ENCODE measurements at regions not wholly inside any gene's neighbourhood (a gene's known extent, or its start where the extent isn't known, plus 50 kb on each side); places are given as distances from the start of the nearest gene placed in this dataset.
"Not testable (repeated sequence)": the region's sequence is repeated elsewhere in the genome, so short reads cannot be mapped to it uniquely, and the experiment has no call there.

DNA sequence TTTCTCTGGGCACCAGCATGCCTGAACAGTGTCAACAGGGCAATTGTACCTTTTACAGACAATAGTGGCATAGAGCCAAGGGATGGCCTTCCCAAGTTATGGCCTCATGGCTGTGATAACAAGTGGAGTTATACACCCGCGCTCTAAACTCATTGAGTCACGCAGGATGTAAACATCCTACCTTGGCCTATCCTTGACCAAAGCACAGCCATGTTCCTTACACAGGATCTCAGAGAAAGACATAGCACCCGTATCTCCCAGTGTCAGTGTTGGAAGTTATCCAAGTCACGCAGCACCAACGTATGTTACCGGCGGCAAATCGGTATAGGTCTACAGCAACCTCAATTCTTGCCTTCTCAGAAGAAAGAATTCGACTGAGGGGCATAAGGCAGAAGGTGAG, 1654.9 kb upstream of the LRRTM3 start:
- 95% methylated on average over 10 of the region's 10 CpGs for WGBS (ENCODE audit: low lambda C conversion rate, missing lambda C conversion rate)
- H3K4me3 ChIP-seq: no peak overlapping the region
- no peak for TF ChIP-seq EZH2 (IDR thresholded peaks at IDR 0.05; ENCODE audit: borderline replicate concordance)
- TF ChIP-seq, protein P1, sequence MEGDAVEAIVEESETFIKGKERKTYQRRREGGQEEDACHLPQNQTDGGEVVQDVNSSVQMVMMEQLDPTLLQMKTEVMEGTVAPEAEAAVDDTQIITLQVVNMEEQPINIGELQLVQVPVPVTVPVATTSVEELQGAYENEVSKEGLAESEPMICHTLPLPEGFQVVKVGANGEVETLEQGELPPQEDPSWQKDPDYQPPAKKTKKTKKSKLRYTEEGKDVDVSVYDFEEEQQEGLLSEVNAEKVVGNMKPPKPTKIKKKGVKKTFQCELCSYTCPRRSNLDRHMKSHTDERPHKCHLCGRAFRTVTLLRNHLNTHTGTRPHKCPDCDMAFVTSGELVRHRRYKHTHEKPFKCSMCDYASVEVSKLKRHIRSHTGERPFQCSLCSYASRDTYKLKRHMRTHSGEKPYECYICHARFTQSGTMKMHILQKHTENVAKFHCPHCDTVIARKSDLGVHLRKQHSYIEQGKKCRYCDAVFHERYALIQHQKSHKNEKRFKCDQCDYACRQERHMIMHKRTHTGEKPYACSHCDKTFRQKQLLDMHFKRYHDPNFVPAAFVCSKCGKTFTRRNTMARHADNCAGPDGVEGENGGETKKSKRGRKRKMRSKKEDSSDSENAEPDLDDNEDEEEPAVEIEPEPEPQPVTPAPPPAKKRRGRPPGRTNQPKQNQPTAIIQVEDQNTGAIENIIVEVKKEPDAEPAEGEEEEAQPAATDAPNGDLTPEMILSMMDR (IDR thresholded peaks at IDR 0.05; ENCODE audit: poor library complexity): no peak
- TF ChIP-seq EZH2phosphoT487 (IDR thresholded peaks at IDR 0.05; ENCODE audit: low read depth, severe bottlenecking, unreplicated experiment): no peak

DNA sequence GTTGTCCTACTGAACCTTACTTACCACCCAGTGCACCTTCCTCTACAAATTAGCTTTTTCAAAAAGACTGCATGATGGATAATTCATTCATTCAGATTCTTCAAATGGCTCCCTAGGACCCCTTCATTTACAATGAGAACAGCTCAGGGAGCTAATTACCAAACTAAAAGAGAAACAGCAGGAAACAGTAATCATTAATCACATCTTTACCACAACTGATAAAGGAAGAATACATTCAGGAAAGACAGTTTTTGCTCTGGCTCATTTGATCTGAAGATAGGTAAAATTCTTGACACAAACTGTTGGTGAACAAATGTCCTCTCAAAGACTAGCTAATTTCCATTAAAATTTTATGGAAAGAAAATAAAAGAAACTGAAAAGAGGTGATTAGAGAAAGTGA, 1652.7 kb upstream of the LRRTM3 start:
- Histone ChIP-seq H3K27ac (no peak overlapping the region), H3K4me2 (no peak overlapping the region), H3K4me3 (no peak overlapping the region), H3K9me3 (ENCODE audit: low read depth) (no peaks in the 10 kb centered on the region), H3K36me3 (replicated peaks; ENCODE audit: insufficient read depth, low read depth) (no peaks in the 10 kb centered on the region), H4K20me1 (ENCODE audit: insufficient read depth, poor library complexity, severe bottlenecking) (no peaks in the 10 kb centered on the region), H3K27me3 (no peaks in the 10 kb centered on the region), H3K9me2 (replicated peaks; ENCODE audit: insufficient read depth) (no peaks in the 10 kb centered on the region), H2AFZ (no peak overlapping the region), H3K4me1 (ENCODE audit: insufficient read depth) (no peaks in the 10 kb centered on the region), H3K79me2 (no peaks in the 10 kb centered on the region)
- DNase-seq (ENCODE audit: low spot score): no peak
- TF ChIP-seq EZH2phosphoT487 (IDR thresholded peaks at IDR 0.05; ENCODE audit: low read depth, severe bottlenecking, unreplicated experiment) (no peak), EZH2 (IDR thresholded peaks at IDR 0.05; ENCODE audit: borderline replicate concordance) (no peak)
- TF ChIP-seq, protein P1 (IDR thresholded peaks at IDR 0.05; ENCODE audit: poor library complexity): no peak

More for the DNA sequence above, 1654.9 kb upstream of the LRRTM3 start:
- Histone ChIP-seq H3K4me1 (ENCODE audit: insufficient read depth) (no peaks in the 10 kb centered on the region), H3K9me2 (replicated peaks; ENCODE audit: insufficient read depth) (no peaks in the 10 kb centered on the region), H3K4me2 (no peak overlapping the region), H3K79me2 (no peaks in the 10 kb centered on the region), H4K20me1 (ENCODE audit: insufficient read depth, poor library complexity, severe bottlenecking) (no peaks in the 10 kb centered on the region), H3K27ac (no peak overlapping the region), H3K36me3 (replicated peaks; ENCODE audit: insufficient read depth, low read depth) (no peaks in the 10 kb centered on the region), H2AFZ (no peak overlapping the region), H3K27me3 (no peaks in the 10 kb centered on the region), H3K9me3 (ENCODE audit: low read depth) (no peaks in the 10 kb centered on the region)
- no peak for DNase-seq (ENCODE audit: low spot score)

DNA sequence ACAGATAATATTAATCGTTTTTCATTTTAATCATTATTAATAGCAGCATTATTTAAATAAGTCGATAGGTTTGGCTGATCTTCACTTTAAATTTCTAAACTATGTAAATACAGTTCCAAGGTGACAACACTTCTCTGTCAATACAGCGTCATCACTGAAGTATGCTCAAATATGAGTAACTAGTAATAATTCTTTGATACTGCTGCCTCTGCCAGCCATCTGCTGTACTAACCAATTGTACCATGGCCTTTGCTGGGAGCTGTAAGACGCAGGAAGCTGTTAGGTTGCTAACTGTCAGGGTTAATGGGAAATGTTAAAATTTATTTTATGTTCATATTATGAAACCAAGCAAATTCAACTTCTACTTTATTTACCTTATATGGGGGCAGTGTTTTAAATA, 1650.5 kb upstream of the LRRTM3 start:
- Histone ChIP-seq H3K4me1 (ENCODE audit: insufficient read depth) (no peaks in the 10 kb centered on the region), H3K79me2 (no peaks in the 10 kb centered on the region), H2AFZ (no peak overlapping the region), H3K27ac (no peak overlapping the region), H3K4me3 (no peak overlapping the region), H4K20me1 (ENCODE audit: insufficient read depth, poor library complexity, severe bottlenecking) (no peaks in the 10 kb centered on the region), H3K4me2 (no peak overlapping the region), H3K9me3 (ENCODE audit: low read depth) (no peaks in the 10 kb centered on the region), H3K36me3 (replicated peaks; ENCODE audit: insufficient read depth, low read depth) (no peaks in the 10 kb centered on the region), H3K9me2 (replicated peaks; ENCODE audit: insufficient read depth) (no peaks in the 10 kb centered on the region), H3K27me3 (no peaks in the 10 kb centered on the region)
- no peak for TF ChIP-seq EZH2 (IDR thresholded peaks at IDR 0.05; ENCODE audit: borderline replicate concordance)
- TF ChIP-seq, protein P1 (IDR thresholded peaks at IDR 0.05; ENCODE audit: poor library complexity): no peak
- TF ChIP-seq EZH2phosphoT487 (IDR thresholded peaks at IDR 0.05; ENCODE audit: low read depth, severe bottlenecking, unreplicated experiment): no peak
- DNase-seq (ENCODE audit: low spot score): no peak
- WGBS (ENCODE audit: low lambda C conversion rate, missing lambda C conversion rate): 79% methylated on average over 4 of the region's 4 CpGs

DNA sequence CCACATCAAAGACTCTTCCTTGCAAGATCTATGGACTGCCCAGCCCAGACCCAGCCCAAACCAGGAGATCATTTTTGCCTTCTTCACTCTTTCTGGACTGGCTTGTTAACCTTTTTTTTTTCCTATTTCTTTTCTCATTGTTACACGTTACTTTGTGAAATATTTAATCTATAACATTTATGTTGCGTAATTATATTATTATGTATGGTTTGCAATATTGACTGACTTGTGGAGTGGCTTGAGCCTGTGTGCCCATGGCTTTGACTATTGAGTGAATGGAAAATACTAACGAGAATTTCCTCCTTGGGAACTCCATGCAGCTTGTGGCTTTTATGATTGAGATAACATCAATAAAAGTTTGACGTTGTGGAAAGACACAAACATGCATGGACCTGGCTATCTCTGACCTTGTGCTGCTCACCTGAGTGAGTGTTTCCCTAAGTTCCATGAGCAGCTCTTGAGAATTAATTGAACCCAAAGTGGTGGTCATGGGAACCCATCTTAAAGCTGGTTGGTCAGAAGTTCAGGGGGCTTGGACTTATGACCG, 1641.3 kb upstream of the LRRTM3 start:
- Histone ChIP-seq H3K36me3 (replicated peaks; ENCODE audit: insufficient read depth, low read depth) (no peaks in the 10 kb centered on the region), H2AFZ (no peak overlapping the region), H3K79me2 (no peaks in the 10 kb centered on the region), H3K9me3 (ENCODE audit: low read depth) (no peaks in the 10 kb centered on the region), H3K27ac (no peak overlapping the region), H3K4me2 (no peak overlapping the region), H3K27me3 (no peaks in the 10 kb centered on the region), H3K9me2 (replicated peaks; ENCODE audit: insufficient read depth) (no peaks in the 10 kb centered on the region), H3K4me3 (no peak overlapping the region), H3K4me1 (ENCODE audit: insufficient read depth) (no peaks in the 10 kb centered on the region), H4K20me1 (ENCODE audit: insufficient read depth, poor library complexity, severe bottlenecking) (no peaks in the 10 kb centered on the region)
- WGBS (ENCODE audit: low lambda C conversion rate, missing lambda C conversion rate): 89% methylated on average over 5 of the region's 5 CpGs
- no peak for TF ChIP-seq EZH2phosphoT487 (IDR thresholded peaks at IDR 0.05; ENCODE audit: low read depth, severe bottlenecking, unreplicated experiment)
- TF ChIP-seq, protein P1 (IDR thresholded peaks at IDR 0.05; ENCODE audit: poor library complexity): no peak
- no peak for TF ChIP-seq EZH2 (IDR thresholded peaks at IDR 0.05; ENCODE audit: borderline replicate concordance)
- no peak for DNase-seq (ENCODE audit: low spot score)

DNA sequence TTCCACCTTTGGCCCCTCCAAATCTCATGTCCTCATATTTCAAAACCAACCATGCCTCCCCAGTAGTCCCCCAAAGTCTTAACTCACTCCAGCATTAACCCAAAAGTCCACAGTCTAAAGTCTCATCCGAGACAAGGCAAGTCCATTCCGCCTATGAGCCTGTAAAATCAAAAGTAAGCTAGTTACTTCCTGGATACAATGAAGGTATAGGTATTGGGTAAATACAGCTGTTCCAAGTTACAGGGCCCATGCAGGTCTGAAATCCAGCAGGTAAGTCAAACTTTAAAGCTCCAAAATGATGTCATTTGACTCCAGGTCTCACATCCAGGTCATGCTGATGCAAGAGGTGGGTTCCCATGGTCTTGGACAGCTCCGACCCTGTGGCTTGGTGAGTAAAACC, 1640.1 kb upstream of the LRRTM3 start:
- not testable (repeated sequence) for H3K9me2 ChIP-seq (replicated peaks; ENCODE audit: insufficient read depth); H3K27ac ChIP-seq; H3K79me2 ChIP-seq; H3K4me1 ChIP-seq (ENCODE audit: insufficient read depth); H3K36me3 ChIP-seq (replicated peaks; ENCODE audit: insufficient read depth, low read depth); H3K9me3 ChIP-seq (ENCODE audit: low read depth); H2AFZ ChIP-seq; H3K27me3 ChIP-seq; H4K20me1 ChIP-seq (ENCODE audit: insufficient read depth, poor library complexity, severe bottlenecking); H3K4me2 ChIP-seq; DNase-seq (ENCODE audit: low spot score); H3K4me3 ChIP-seq
- WGBS (ENCODE audit: low lambda C conversion rate, missing lambda C conversion rate): 92% methylated on average over 3 of the region's 3 CpGs

Data from hepatocyte (in vitro differentiated cells).